WI38 (cell line): ENCODE measurements at regions not wholly inside any gene's neighbourhood (a gene's known extent, or its start where the extent isn't known, plus 50 kb on each side); places are given as distances from the start of the nearest gene placed in this dataset.

Source experiments
- H3K4me3 ChIP-seq: 2 replicates; pipeline ENCODE4 v1.5.1; 2011; ENCODE audit warnings: low read depth, mild to moderate bottlenecking, control low read depth, low read length
- CTCF ChIP-seq: IDR thresholded peaks from 2 replicates; pipeline ENCODE4 v1.5.1; 2012; ENCODE audit warnings: low read depth, mild to moderate bottlenecking, control low read depth, low read length

- H3K4me3 ChIP-seq = no peak overlapping the region
- no peak for TF ChIP-seq CTCF
These were observed 1127.5 kb upstream of the CELF4 start for GRCh38 chr18:38693104-38693503.

GRCh38 chr18:38690626-38691025 is 1125.0 kb upstream of the CELF4 start:
- H3K4me3 ChIP-seq = no peak overlapping the region
- no peak for TF ChIP-seq CTCF

GRCh38 chr18:38688416-38688815 is 1122.8 kb upstream of the CELF4 start:
- no peak for TF ChIP-seq CTCF
- H3K4me3 ChIP-seq = no peak overlapping the region

- H3K4me3 ChIP-seq = no peak overlapping the region
- no peak for TF ChIP-seq CTCF
These were observed 1104.9 kb upstream of the CELF4 start for GRCh38 chr18:38670486-38670885.

- no peak for TF ChIP-seq CTCF
- no peak overlapping the region for H3K4me3 ChIP-seq
These were observed 1099.3 kb upstream of the CELF4 start for GRCh38 chr18:38664929-38665328.

GRCh38 chr18:38663682-38664081 is 1098.1 kb upstream of the CELF4 start:
- no peak for TF ChIP-seq CTCF
- H3K4me3 ChIP-seq = no peak overlapping the region

- no peak overlapping the region for H3K4me3 ChIP-seq
- no peak for TF ChIP-seq CTCF
These were observed 1097.7 kb upstream of the CELF4 start for GRCh38 chr18:38663270-38663669.

GRCh38 chr18:38654946-38655345 is 1089.3 kb upstream of the CELF4 start:
- TF ChIP-seq CTCF = no peak
- H3K4me3 ChIP-seq = no peak overlapping the region
